Esophagus squamous epithelium (tissue), 5 donors: ENCODE measurements at regions not wholly inside any gene's neighbourhood (a gene's known extent, or its start where the extent isn't known, plus 50 kb on each side); places are given as distances from the start of the nearest gene placed in this dataset.

Source experiments
- DNase-seq: peaks from one replicate; lab custom pipeline; 2025; lab: John Stamatoyannopoulos, UW
- H3K27ac ChIP-seq, 4 donors: fragments of 200-600 bp; sonication (generic); one replicate each; pipeline ENCODE4 v1.5.1; 2016 to 2019; ENCODE audit warnings: mild to moderate bottlenecking in 1 of 4
- H3K27me3 ChIP-seq, 4 donors: fragments of 200-600 bp; sonication (generic); 1 replicate in 3 of 4; 2 replicates in 1 of 4; pipeline versions ENCODE4 v1.5.1 to v1.6.0; 2017 to 2021; ENCODE audit warnings: antibody characterized with exemption in 1 of 4
- H3K36me3 ChIP-seq, 3 donors: fragments of 200-600 bp; sonication (generic); one replicate each; pipeline ENCODE4 v1.5.1; 2016 to 2019
- H3K4me1 ChIP-seq, 3 donors: fragments of 200-600 bp; sonication (generic); one replicate each; pipeline ENCODE4 v1.5.1; 2017 to 2019
- H3K4me3 ChIP-seq, 4 donors: fragments of 200-600 bp; sonication (generic); 1 replicate in 3 of 4; 2 replicates in 1 of 4; pipeline ENCODE4 v1.5.1; 2016 to 2019; ENCODE audit warnings: mild to moderate bottlenecking in 2 of 4, moderate library complexity in 1 of 4
- H3K9me3 ChIP-seq, 3 donors: fragments of 200-600 bp; sonication (generic); one replicate each; pipeline ENCODE4 v1.5.1; 2016 to 2019
- POLR2A ChIP-seq, 4 donors: fragments of 450-650 bp; IDR thresholded peaks; one replicate each; pipeline ENCODE4 v1.6.1; 2017; ENCODE audit warnings: antibody characterized with exemption in 4 of 4, mild to moderate bottlenecking in 4 of 4, moderate library complexity in 3 of 4
- WGBS, 2 donors: methylation state at CpG; one replicate each; pipeline ENCODE4 v1.1.5; 2018; 5-methylcytosine and 5-hydroxymethylcytosine counted together
- intact Hi-C: fragments of 100-400 bp; cut with DNase I; formaldehyde crosslinking; loops from one replicate; pipeline ENCODE4 v1.15.0; 2022
- TF ChIP-seq, protein P1 (sequence below), 6 experiments: fragments of 450-650 bp in 4 of 6; fragments of 200-600 bp in 2 of 6; sonication (generic) in 2 of 6; IDR thresholded peaks; one replicate each; pipeline ENCODE4 v1.5.1; 2016 to 2019; ENCODE audit warnings: antibody characterized with exemption in 6 of 6, mild to moderate bottlenecking in 4 of 6, moderate library complexity in 4 of 6
- donor health status: DM: yes; HTN: yes; CAD: no.

DNA sequence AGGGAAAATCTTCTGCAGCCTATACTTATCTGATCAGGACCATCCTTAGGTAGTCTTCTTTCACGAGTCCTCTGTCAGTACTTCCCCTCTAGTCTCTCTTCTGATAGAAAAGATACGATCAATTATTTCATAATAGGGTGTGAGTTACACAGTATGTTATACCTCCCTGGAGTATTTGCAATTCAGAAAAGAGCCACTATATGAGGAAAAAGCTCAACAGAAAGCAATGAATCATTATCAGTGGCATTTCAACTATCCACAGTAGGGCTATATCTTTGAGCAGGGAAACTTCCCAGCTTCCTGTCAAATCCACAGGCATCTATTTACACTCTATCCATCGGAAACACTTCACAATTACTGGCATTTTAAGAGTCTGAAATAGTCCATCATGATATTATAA, 105.3 kb upstream of the ACVR2A start:
- H3K4me1 ChIP-seq = peaks cover 0 to 8% (median 0%) of the 10 kb centered on the region in 3 donors
- H3K27ac ChIP-seq = no peak overlapping the region
- H3K36me3 ChIP-seq = no peaks in the 10 kb centered on the region
- H3K4me3 ChIP-seq = no peak overlapping the region
- no peaks in the 10 kb centered on the region for H3K27me3 ChIP-seq
- WGBS, 2 donors = 54 to 71% methylated on average over 3 of the region's 3 CpGs
- no peak for DNase-seq
- no peak for TF ChIP-seq POLR2A (IDR thresholded peaks at IDR 0.05)
- TF ChIP-seq, protein P1, sequence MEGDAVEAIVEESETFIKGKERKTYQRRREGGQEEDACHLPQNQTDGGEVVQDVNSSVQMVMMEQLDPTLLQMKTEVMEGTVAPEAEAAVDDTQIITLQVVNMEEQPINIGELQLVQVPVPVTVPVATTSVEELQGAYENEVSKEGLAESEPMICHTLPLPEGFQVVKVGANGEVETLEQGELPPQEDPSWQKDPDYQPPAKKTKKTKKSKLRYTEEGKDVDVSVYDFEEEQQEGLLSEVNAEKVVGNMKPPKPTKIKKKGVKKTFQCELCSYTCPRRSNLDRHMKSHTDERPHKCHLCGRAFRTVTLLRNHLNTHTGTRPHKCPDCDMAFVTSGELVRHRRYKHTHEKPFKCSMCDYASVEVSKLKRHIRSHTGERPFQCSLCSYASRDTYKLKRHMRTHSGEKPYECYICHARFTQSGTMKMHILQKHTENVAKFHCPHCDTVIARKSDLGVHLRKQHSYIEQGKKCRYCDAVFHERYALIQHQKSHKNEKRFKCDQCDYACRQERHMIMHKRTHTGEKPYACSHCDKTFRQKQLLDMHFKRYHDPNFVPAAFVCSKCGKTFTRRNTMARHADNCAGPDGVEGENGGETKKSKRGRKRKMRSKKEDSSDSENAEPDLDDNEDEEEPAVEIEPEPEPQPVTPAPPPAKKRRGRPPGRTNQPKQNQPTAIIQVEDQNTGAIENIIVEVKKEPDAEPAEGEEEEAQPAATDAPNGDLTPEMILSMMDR (IDR thresholded peaks at IDR 0.05) = no peak
- H3K9me3 ChIP-seq = no peaks in the 10 kb centered on the region
- intact Hi-C loops = no loop called here

DNA sequence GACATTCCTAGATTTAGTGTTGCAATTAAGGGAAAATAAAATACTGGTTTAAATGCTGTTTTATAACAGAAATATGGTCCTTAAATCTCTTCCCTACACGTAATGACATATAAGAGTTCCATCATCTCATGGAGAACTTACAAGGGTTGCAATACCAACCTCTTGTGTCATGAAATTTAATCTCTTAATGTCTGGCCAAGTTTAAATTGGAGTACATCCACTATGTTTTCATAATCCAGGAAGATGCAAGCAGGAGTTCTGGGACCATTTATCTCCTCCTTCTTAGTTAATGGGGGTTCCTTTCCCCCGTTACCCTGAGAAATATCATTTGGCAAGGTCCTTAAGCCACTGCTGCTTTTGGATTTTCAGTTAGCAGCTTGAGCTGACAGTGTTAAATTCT, 126.0 kb upstream of the ACVR2A start:
- Histone ChIP-seq H3K27ac (no peak overlapping the region), H3K36me3 (no peaks in the 10 kb centered on the region), H3K4me3 (no peak overlapping the region), H3K9me3 (no peaks in the 10 kb centered on the region), H3K4me1 (no peaks in the 10 kb centered on the region), H3K27me3 (no peaks in the 10 kb centered on the region)
- intact Hi-C loops = no loop called here
- no peak for DNase-seq
- TF ChIP-seq, protein P1 (IDR thresholded peaks at IDR 0.05) = no peak
- no peak for TF ChIP-seq POLR2A (IDR thresholded peaks at IDR 0.05)
- WGBS, 2 donors = 48 to 72% methylated on average over 2 of the region's 2 CpGs

DNA sequence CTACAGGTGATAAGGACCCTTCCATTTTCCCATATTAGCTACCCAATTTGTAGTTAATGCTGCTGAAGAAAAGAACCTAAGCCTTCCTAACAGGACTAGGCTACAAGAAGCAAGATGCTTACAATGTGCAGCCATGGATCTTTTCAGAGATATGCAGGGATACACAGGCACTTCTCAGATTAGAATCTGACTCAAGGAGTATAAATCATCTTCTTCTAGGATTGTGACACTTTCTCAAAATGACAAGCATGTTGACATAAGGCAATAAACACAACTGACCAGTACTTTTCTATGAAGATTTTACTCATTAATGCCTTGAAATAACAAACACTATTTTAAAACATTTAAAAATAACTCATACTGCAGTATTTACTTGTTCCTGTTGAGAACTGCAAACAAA, 127.9 kb upstream of the ACVR2A start:
- intact Hi-C loops = no loop called here
- no peak for DNase-seq
- no peaks in the 10 kb centered on the region for H3K4me1 ChIP-seq
- no peaks in the 10 kb centered on the region for H3K27me3 ChIP-seq
- no peak overlapping the region for H3K4me3 ChIP-seq
- H3K9me3 ChIP-seq = no peaks in the 10 kb centered on the region
- TF ChIP-seq, protein P1 (IDR thresholded peaks at IDR 0.05) = no peak
- TF ChIP-seq POLR2A (IDR thresholded peaks at IDR 0.05) = no peak
- H3K36me3 ChIP-seq = no peaks in the 10 kb centered on the region
- H3K27ac ChIP-seq = no peak overlapping the region

DNA sequence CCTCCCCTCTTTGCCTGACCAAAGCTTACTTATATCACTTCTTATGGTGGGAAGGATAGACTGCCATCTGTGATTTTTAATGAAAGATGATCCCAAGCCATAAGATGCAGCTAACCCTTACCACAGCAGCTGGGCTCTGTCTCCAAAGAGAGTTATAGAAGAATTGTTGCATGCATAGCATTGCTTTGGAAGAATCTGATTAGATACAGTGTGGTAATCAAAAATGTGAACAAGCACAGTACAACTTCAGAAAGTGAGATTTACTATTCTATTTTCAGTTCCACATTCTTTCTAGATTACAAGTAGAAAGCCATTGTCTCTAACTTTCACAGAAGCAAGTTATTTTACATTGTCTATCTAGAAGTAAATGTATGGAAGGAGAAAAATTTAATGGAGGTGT, 129.0 kb upstream of the ACVR2A start:
- DNase-seq = no peak
- H3K36me3 ChIP-seq = no peaks in the 10 kb centered on the region
- no peak overlapping the region for H3K27ac ChIP-seq
- no peaks in the 10 kb centered on the region for H3K4me1 ChIP-seq
- H3K9me3 ChIP-seq = no peaks in the 10 kb centered on the region
- TF ChIP-seq POLR2A (IDR thresholded peaks at IDR 0.05) = no peak
- TF ChIP-seq, protein P1 (IDR thresholded peaks at IDR 0.05) = no peak
- no peaks in the 10 kb centered on the region for H3K27me3 ChIP-seq
- no peak overlapping the region for H3K4me3 ChIP-seq
- intact Hi-C loops = no loop called here

DNA sequence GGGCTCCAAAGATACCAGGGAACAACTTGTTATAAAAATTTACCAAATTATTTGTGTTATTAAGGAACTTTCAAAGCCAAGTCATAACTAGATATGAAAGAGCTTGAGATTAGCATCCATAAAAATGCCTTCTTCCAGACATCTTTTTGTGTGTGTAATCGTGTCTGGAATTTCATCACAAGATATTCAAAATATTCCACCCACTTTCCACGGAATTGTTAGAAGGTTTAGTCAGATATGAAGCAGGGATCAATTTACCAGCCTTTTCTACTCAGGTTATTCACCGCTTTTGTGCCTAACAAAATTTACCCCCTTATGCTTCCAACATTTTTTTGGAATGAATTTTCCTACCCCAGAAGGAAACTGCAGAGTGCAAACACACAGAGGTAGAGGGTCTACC, 130.2 kb upstream of the ACVR2A start:
- 74 to 75% methylated on average over 3 of the region's 3 CpGs for WGBS, 2 donors
- no peaks in the 10 kb centered on the region for H3K9me3 ChIP-seq
- no peak for DNase-seq
- no peak for TF ChIP-seq POLR2A (IDR thresholded peaks at IDR 0.05)
- TF ChIP-seq, protein P1 (IDR thresholded peaks at IDR 0.05) = no peak
- H3K27me3 ChIP-seq = no peaks in the 10 kb centered on the region
- H3K36me3 ChIP-seq = no peaks in the 10 kb centered on the region
- H3K4me3 ChIP-seq = no peak overlapping the region
- no peaks in the 10 kb centered on the region for H3K4me1 ChIP-seq
- no peak overlapping the region for H3K27ac ChIP-seq
- intact Hi-C loops = no loop called here
